ENCODE measurements at regions not wholly inside any gene's neighbourhood (a gene's known extent, or its start where the extent isn't known, plus 50 kb on each side); places are given as distances from the start of the nearest gene placed in this dataset.

GRCh38 chr14:40936861-40937260, 669.8 kb upstream of the LRFN5 start:
- TF ChIP-seq SUZ12 (IDR thresholded peaks at IDR 0.05; ENCODE audit: extremely low read depth, insufficient read depth, insufficient read length): no peak
- TF ChIP-seq ZNF274 (IDR thresholded peaks at IDR 0.05; ENCODE audit: low read depth, low read length): no peak
- no peak for TF ChIP-seq YY1 (IDR thresholded peaks at IDR 0.05; ENCODE audit: insufficient read depth, insufficient read length)
